ENCODE measurements at regions not wholly inside any gene's neighbourhood (a gene's known extent, or its start where the extent isn't known, plus 50 kb on each side); places are given as distances from the start of the nearest gene placed in this dataset.

- H3K4me1 ChIP-seq (ENCODE audit: control insufficient read depth, insufficient read depth, low read length) = no peaks in the 10 kb centered on the region
- H3K27me3 ChIP-seq (ENCODE audit: control insufficient read depth in 1 of 2, insufficient read depth in 2 of 2, low read length in 2 of 2) = no peaks in the 10 kb centered on the region
- H3K27ac ChIP-seq (ENCODE audit: low read length) = no peak overlapping the region
- no peak overlapping the region for H3K4me3 ChIP-seq (ENCODE audit: low read length in 2 of 2)
- no peaks in the 10 kb centered on the region for H3K36me3 ChIP-seq (ENCODE audit: control insufficient read depth in 2 of 2, insufficient read depth in 2 of 2, low read length in 2 of 2)
- H3K9ac ChIP-seq (ENCODE audit: low read length in 2 of 2) = no peak overlapping the region
- peaks cover 0 to 5% of the 10 kb centered on the region in 2 donors for H3K9me3 ChIP-seq (ENCODE audit: control insufficient read depth in 2 of 2, low read length in 2 of 2)
Measured at GRCh38 chr2:187274146-187274545, 173.9 kb downstream of the CALCRL start.

- no peak overlapping the region for H3K27ac ChIP-seq (ENCODE audit: low read length)
Measured at GRCh38 chr2:187272255-187272654, 175.8 kb downstream of the CALCRL start.

DNA sequence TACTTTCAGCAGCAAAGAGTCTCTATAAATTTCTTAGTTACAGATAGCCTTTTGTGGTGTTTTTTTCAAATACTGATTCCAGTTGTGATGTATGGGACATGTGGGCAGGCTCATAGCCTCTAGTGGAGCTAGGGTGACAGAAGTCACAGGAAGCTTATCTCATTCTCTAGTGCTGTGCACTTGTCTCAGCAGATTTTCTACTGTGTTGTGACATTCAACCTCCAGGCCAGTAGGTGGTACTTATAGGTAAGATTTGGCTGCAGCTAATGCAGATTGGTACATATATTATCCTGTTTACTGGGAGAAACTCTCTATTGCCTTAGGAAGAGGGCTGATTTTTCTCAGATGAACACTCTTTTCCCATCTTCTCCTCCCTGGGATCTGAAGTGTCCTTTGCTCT is 176.2 kb downstream of the CALCRL start:
- no peak overlapping the region for H3K9ac ChIP-seq (ENCODE audit: low read length in 2 of 2)
- H3K36me3 ChIP-seq (ENCODE audit: control insufficient read depth in 2 of 2, insufficient read depth in 2 of 2, low read length in 2 of 2) = no peaks in the 10 kb centered on the region
- no peaks in the 10 kb centered on the region for H3K9me3 ChIP-seq (ENCODE audit: control insufficient read depth in 2 of 2, low read length in 2 of 2)
- no peak overlapping the region for H3K27ac ChIP-seq (ENCODE audit: low read length)
- no peaks in the 10 kb centered on the region for H3K4me1 ChIP-seq (ENCODE audit: control insufficient read depth, insufficient read depth, low read length)
- H3K4me3 ChIP-seq (ENCODE audit: low read length in 2 of 2) = no peak overlapping the region
- no peaks in the 10 kb centered on the region for H3K27me3 ChIP-seq (ENCODE audit: control insufficient read depth in 1 of 2, insufficient read depth in 2 of 2, low read length in 2 of 2)

More at GRCh38 chr2:187272255-187272654, 175.8 kb downstream of the CALCRL start:
- Histone ChIP-seq H3K9ac (ENCODE audit: low read length in 2 of 2) (no peak overlapping the region), H3K27me3 (ENCODE audit: control insufficient read depth in 1 of 2, insufficient read depth in 2 of 2, low read length in 2 of 2) (no peaks in the 10 kb centered on the region), H3K9me3 (ENCODE audit: control insufficient read depth in 2 of 2, low read length in 2 of 2) (no peaks in the 10 kb centered on the region), H3K4me1 (ENCODE audit: control insufficient read depth, insufficient read depth, low read length) (no peaks in the 10 kb centered on the region), H3K4me3 (ENCODE audit: low read length in 2 of 2) (no peak overlapping the region), H3K36me3 (ENCODE audit: control insufficient read depth in 2 of 2, insufficient read depth in 2 of 2, low read length in 2 of 2) (no peaks in the 10 kb centered on the region)

DNA sequence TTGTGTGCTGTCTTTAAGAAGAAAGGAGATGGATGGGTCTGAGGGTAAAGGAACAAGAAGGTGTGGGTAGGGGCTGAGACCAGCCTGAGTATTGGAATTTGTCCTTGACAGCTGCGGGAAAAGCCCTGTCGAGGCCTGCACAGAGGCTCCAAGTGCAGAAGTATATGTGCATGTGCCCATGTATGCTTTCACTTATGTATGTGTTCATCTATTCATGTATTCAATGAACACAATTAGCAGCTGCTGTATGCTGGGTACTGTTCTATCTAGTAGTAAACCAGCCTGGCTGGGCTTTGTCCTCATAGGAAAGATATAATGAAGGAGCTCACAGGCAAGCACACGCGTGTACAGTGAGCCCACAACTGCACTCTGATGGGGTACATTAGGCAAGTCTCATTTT is 181.4 kb downstream of the CALCRL start:
- Histone ChIP-seq H3K9me3 (ENCODE audit: control insufficient read depth in 2 of 2, low read length in 2 of 2) (no peaks in the 10 kb centered on the region), H3K27ac (ENCODE audit: low read length) (no peak overlapping the region), H3K4me1 (ENCODE audit: control insufficient read depth, insufficient read depth, low read length) (no peaks in the 10 kb centered on the region), H3K27me3 (ENCODE audit: control insufficient read depth in 1 of 2, insufficient read depth in 2 of 2, low read length in 2 of 2) (no peaks in the 10 kb centered on the region), H3K36me3 (ENCODE audit: control insufficient read depth in 2 of 2, insufficient read depth in 2 of 2, low read length in 2 of 2) (no peaks in the 10 kb centered on the region), H3K4me3 (ENCODE audit: low read length in 2 of 2) (no peak overlapping the region), H3K9ac (ENCODE audit: low read length in 2 of 2) (no peak overlapping the region)

DNA sequence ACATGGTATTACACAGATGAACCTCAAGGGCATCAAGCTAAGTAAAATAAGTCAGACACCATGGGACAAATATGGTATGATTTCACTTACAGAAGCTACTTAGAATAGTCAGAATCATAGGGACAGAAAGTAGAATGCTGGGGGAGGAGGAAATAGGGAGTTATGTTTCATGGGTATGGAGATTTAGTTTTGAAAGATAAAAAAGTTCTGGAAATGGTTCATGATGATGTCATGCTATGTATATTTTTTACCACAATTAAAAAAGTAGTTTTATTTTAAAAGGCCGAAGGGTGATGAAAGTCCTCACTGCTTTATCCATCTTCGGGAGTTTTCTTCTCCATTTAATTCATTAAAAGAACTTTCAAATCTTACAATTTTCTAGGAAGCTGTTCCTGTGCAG is 181.9 kb downstream of the CALCRL start:
- H3K36me3 ChIP-seq (ENCODE audit: control insufficient read depth in 2 of 2, insufficient read depth in 2 of 2, low read length in 2 of 2) = no peaks in the 10 kb centered on the region

GRCh38 chr2:187264612-187265011 is 183.4 kb downstream of the CALCRL start:
- no peaks in the 10 kb centered on the region for H3K36me3 ChIP-seq (ENCODE audit: control insufficient read depth in 2 of 2, insufficient read depth in 2 of 2, low read length in 2 of 2)

More for the DNA sequence above, 181.9 kb downstream of the CALCRL start:
- no peak overlapping the region for H3K27ac ChIP-seq (ENCODE audit: low read length)
- no peak overlapping the region for H3K9ac ChIP-seq (ENCODE audit: low read length in 2 of 2)
- no peaks in the 10 kb centered on the region for H3K9me3 ChIP-seq (ENCODE audit: control insufficient read depth in 2 of 2, low read length in 2 of 2)
- no peaks in the 10 kb centered on the region for H3K27me3 ChIP-seq (ENCODE audit: control insufficient read depth in 1 of 2, insufficient read depth in 2 of 2, low read length in 2 of 2)
- H3K4me3 ChIP-seq (ENCODE audit: low read length in 2 of 2) = no peak overlapping the region
- no peaks in the 10 kb centered on the region for H3K4me1 ChIP-seq (ENCODE audit: control insufficient read depth, insufficient read depth, low read length)

GRCh38 chr2:187263675-187264560 is 184.1 kb downstream of the CALCRL start:
- Histone ChIP-seq H3K27me3 (ENCODE audit: control insufficient read depth in 1 of 2, insufficient read depth in 2 of 2, low read length in 2 of 2) (no peaks in the 10 kb centered on the region), H3K4me3 (ENCODE audit: low read length in 2 of 2) (no peak overlapping the region), H3K27ac (ENCODE audit: low read length) (no peak overlapping the region), H3K9me3 (ENCODE audit: control insufficient read depth in 2 of 2, low read length in 2 of 2) (no peaks in the 10 kb centered on the region), H3K4me1 (ENCODE audit: control insufficient read depth, insufficient read depth, low read length) (no peaks in the 10 kb centered on the region), H3K9ac (ENCODE audit: low read length in 2 of 2) (no peak overlapping the region), H3K36me3 (ENCODE audit: control insufficient read depth in 2 of 2, insufficient read depth in 2 of 2, low read length in 2 of 2) (no peaks in the 10 kb centered on the region)

More at GRCh38 chr2:187264612-187265011, 183.4 kb downstream of the CALCRL start:
- no peak overlapping the region for H3K27ac ChIP-seq (ENCODE audit: low read length)
- H3K9me3 ChIP-seq (ENCODE audit: control insufficient read depth in 2 of 2, low read length in 2 of 2) = no peaks in the 10 kb centered on the region
- no peaks in the 10 kb centered on the region for H3K4me1 ChIP-seq (ENCODE audit: control insufficient read depth, insufficient read depth, low read length)
- no peak overlapping the region for H3K9ac ChIP-seq (ENCODE audit: low read length in 2 of 2)
- no peaks in the 10 kb centered on the region for H3K27me3 ChIP-seq (ENCODE audit: control insufficient read depth in 1 of 2, insufficient read depth in 2 of 2, low read length in 2 of 2)
- H3K4me3 ChIP-seq (ENCODE audit: low read length in 2 of 2) = no peak overlapping the region

GRCh38 chr2:187261705-187262104 is 186.3 kb downstream of the CALCRL start:
- H3K4me1 ChIP-seq (ENCODE audit: control insufficient read depth, insufficient read depth, low read length) = no peaks in the 10 kb centered on the region
- H3K4me3 ChIP-seq (ENCODE audit: low read length in 2 of 2) = no peak overlapping the region
- H3K9me3 ChIP-seq (ENCODE audit: control insufficient read depth in 2 of 2, low read length in 2 of 2) = no peaks in the 10 kb centered on the region
- no peaks in the 10 kb centered on the region for H3K27me3 ChIP-seq (ENCODE audit: control insufficient read depth in 1 of 2, insufficient read depth in 2 of 2, low read length in 2 of 2)
- no peaks in the 10 kb centered on the region for H3K36me3 ChIP-seq (ENCODE audit: control insufficient read depth in 2 of 2, insufficient read depth in 2 of 2, low read length in 2 of 2)
- H3K27ac ChIP-seq (ENCODE audit: low read length) = no peak overlapping the region
- H3K9ac ChIP-seq (ENCODE audit: low read length in 2 of 2) = no peak overlapping the region

DNA sequence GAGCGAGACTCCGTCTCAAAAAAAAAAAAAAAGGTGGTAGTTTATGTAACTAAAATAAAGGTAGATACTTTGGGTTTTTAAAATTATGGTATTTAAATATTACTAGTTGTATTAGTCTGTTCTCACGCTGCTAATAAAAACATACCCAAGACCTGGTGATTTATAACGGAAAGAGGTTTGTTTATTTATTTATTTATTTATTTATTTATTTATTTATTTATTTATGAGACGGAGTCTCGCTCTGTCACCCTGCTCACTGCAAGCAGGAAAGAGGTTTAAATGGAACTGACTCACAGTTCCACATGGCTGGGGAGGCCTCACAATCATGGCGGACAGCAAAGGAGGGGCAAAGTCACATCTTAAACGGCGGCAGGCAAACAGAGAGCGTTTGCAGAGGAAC is 196.0 kb downstream of the CALCRL start:
- H3K27me3 ChIP-seq (ENCODE audit: control insufficient read depth in 1 of 2, insufficient read depth in 2 of 2, low read length in 2 of 2) = no peaks in the 10 kb centered on the region
- no peaks in the 10 kb centered on the region for H3K4me1 ChIP-seq (ENCODE audit: control insufficient read depth, insufficient read depth, low read length)
- H3K9ac ChIP-seq (ENCODE audit: low read length in 2 of 2) = no peak overlapping the region
- H3K27ac ChIP-seq (ENCODE audit: low read length) = no peak overlapping the region
- H3K9me3 ChIP-seq (ENCODE audit: control insufficient read depth in 2 of 2, low read length in 2 of 2) = no peaks in the 10 kb centered on the region
- no peaks in the 10 kb centered on the region for H3K36me3 ChIP-seq (ENCODE audit: control insufficient read depth in 2 of 2, insufficient read depth in 2 of 2, low read length in 2 of 2)
- H3K4me3 ChIP-seq (ENCODE audit: low read length in 2 of 2) = no peak overlapping the region

GRCh38 chr2:187250137-187250536 is 197.9 kb downstream of the CALCRL start:
- no peaks in the 10 kb centered on the region for H3K27me3 ChIP-seq (ENCODE audit: control insufficient read depth in 1 of 2, insufficient read depth in 2 of 2, low read length in 2 of 2)
- H3K4me1 ChIP-seq (ENCODE audit: control insufficient read depth, insufficient read depth, low read length) = no peaks in the 10 kb centered on the region
- no peaks in the 10 kb centered on the region for H3K9me3 ChIP-seq (ENCODE audit: control insufficient read depth in 2 of 2, low read length in 2 of 2)
- no peak overlapping the region for H3K4me3 ChIP-seq (ENCODE audit: low read length in 2 of 2)
- no peak overlapping the region for H3K27ac ChIP-seq (ENCODE audit: low read length)
- H3K9ac ChIP-seq (ENCODE audit: low read length in 2 of 2) = no peak overlapping the region
- no peaks in the 10 kb centered on the region for H3K36me3 ChIP-seq (ENCODE audit: control insufficient read depth in 2 of 2, insufficient read depth in 2 of 2, low read length in 2 of 2)

GRCh38 chr2:187233811-187234210 is 214.2 kb downstream of the CALCRL start:
- H3K4me1 ChIP-seq (ENCODE audit: control insufficient read depth, insufficient read depth, low read length) = no peaks in the 10 kb centered on the region
- no peaks in the 10 kb centered on the region for H3K36me3 ChIP-seq (ENCODE audit: control insufficient read depth in 2 of 2, insufficient read depth in 2 of 2, low read length in 2 of 2)
- H3K9me3 ChIP-seq (ENCODE audit: control insufficient read depth in 2 of 2, low read length in 2 of 2) = no peaks in the 10 kb centered on the region
- no peaks in the 10 kb centered on the region for H3K27me3 ChIP-seq (ENCODE audit: control insufficient read depth in 1 of 2, insufficient read depth in 2 of 2, low read length in 2 of 2)
- H3K4me3 ChIP-seq (ENCODE audit: low read length in 2 of 2) = no peak overlapping the region
- no peak overlapping the region for H3K27ac ChIP-seq (ENCODE audit: low read length)
- no peak overlapping the region for H3K9ac ChIP-seq (ENCODE audit: low read length in 2 of 2)
